ENCODE measurements at regions not wholly inside any gene's neighbourhood (a gene's known extent, or its start where the extent isn't known, plus 50 kb on each side); places are given as distances from the start of the nearest gene placed in this dataset.

DNA sequence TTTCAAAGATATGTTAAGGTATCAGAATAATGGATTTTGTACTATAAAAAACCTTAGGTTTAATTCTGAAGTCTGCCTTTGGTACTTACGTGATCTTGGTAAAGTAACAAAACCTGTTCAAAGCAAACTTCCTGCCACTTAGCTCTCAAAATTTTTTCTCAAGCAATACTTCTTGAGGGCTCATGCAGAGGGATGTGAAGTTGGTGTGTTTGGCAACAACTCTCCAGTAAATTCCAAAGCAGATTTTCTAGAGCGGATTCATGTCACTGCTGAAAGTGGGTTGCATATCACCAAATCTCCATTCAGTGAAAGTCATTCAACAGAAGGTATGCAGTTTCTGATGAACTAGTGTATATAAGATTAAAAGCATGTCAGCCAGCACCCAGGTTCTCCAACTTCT, 856.7 kb downstream of the CDH8 start:
- Histone ChIP-seq H3K4me3 (no peak overlapping the region), H3K79me2 (ENCODE audit: control insufficient read depth, insufficient read depth, low read length) (no peaks in the 10 kb centered on the region), H3K9me3 (replicated peaks; ENCODE audit: control insufficient read depth, insufficient read depth, low read length) (no peaks in the 10 kb centered on the region), H3K4me2 (ENCODE audit: control insufficient read depth, insufficient read depth) (no peak overlapping the region), H3K36me3 (ENCODE audit: control insufficient read depth in 2 of 2, insufficient read depth in 2 of 2, low read length in 1 of 2) (no peaks in the 10 kb centered on the region), H2AFZ (ENCODE audit: control insufficient read depth, low read depth, low read length) (no peak overlapping the region), H3K9ac (ENCODE audit: control insufficient read depth, insufficient read depth, low read length) (no peak overlapping the region), H3K4me1 (ENCODE audit: control insufficient read depth, insufficient read depth, low read length) (no peaks in the 10 kb centered on the region), H3K27me3 (replicated peaks in 1 of 2; ENCODE audit: control insufficient read depth in 2 of 2, insufficient read depth in 2 of 2, low read length in 1 of 2) (no peaks in the 10 kb centered on the region), H4K20me1 (ENCODE audit: control insufficient read depth, insufficient read depth) (no peaks in the 10 kb centered on the region), H3K27ac (ENCODE audit: control insufficient read depth, insufficient read depth) (no peak overlapping the region)
- RAD21 ChIA-PET (ENCODE audit: unreplicated experiment): no interaction called here
- 23% methylated on average over 2 of the region's 2 CpGs for WGBS (ENCODE audit: insufficient coverage, insufficient replicate concordance, low lambda C conversion rate, missing lambda C conversion rate)
- DNase-seq (ENCODE audit: low read depth, low spot score): no peak
- POLR2A ChIA-PET: no interaction called here
- CTCF ChIA-PET: no interaction called here
- no peak for ATAC-seq
- no peak for FAIRE-seq
- TF ChIP-seq FOS (IDR thresholded peaks at IDR 0.05; ENCODE audit: borderline replicate concordance, extremely low read depth, insufficient read length): no peak
- TF ChIP-seq MYC (IDR thresholded peaks at IDR 0.05; ENCODE audit: insufficient read depth, insufficient read length, insufficient replicate concordance, low read length, severe bottlenecking): no peak
- TF ChIP-seq BCL3 (IDR thresholded peaks at IDR 0.05; ENCODE audit: borderline replicate concordance, insufficient read depth, low read depth, low read length, poor library complexity, severe bottlenecking): no peak
- TF ChIP-seq EGR1 (IDR thresholded peaks at IDR 0.05; ENCODE audit: borderline replicate concordance in 1 of 2, low read depth in 2 of 2, low read length in 2 of 2): no peak
- no peak for TF ChIP-seq SMARCA5 (IDR thresholded peaks at IDR 0.05)
- TF ChIP-seq GABPA (IDR thresholded peaks at IDR 0.05; ENCODE audit: low read depth): no peak
- no peak for TF ChIP-seq ZNF207 (IDR thresholded peaks at IDR 0.05; ENCODE audit: borderline replicate concordance)
- no peak for TF ChIP-seq FOXK2 (IDR thresholded peaks at IDR 0.05)
- no peak for TF ChIP-seq BCL11A (IDR thresholded peaks at IDR 0.05; ENCODE audit: low read depth, low read length)
- TF ChIP-seq SMC3 (IDR thresholded peaks at IDR 0.05; ENCODE audit: borderline replicate concordance, low read length): no peak
- no peak for TF ChIP-seq BHLHE40 (IDR thresholded peaks at IDR 0.05; ENCODE audit: borderline replicate concordance in 1 of 2, low read depth in 2 of 2, low read length in 1 of 2)
- TF ChIP-seq IKZF2 (IDR thresholded peaks at IDR 0.05): no peak
- no TSS peak for BruUV-seq (replicated peaks)
- intact Hi-C loops (cut with micrococcal nuclease; ENCODE audit: unreplicated experiment) (no loop called here), in situ Hi-C loops (cut with MboI) (no loop called here)
- SMC1A ChIA-PET (ENCODE audit: uncharacterized antibody, unreplicated experiment): no interaction called here
